ENCODE measurements at regions not wholly inside any gene's neighbourhood (a gene's known extent, or its start where the extent isn't known, plus 50 kb on each side); places are given as distances from the start of the nearest gene placed in this dataset.

DNA sequence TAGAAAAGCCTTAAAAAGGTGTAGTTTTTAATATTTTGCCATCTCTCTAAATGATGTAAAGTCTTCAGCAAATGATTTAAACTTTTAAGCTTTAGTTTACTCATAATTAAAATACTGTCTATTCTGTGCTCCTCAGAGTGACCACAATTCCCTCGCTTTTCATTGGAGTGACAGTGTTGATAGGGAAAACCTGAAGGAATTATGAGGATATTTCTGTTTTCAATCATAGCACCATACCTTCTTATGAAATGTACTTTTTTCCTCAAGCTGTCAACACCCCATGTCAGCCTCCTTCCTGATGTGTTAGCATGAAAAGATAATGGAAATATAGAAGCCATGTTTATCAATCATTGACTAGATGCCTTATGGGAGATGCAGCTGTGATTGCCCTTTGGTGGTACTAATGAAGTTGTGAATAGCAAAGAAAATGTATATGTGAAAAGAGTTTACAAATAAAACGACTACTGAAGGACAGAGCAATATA lies 145.4 kb upstream of the EYS start:
- H3K36me3 ChIP-seq: no peaks in the 10 kb centered on the region
- no peak overlapping the region for H3K27ac ChIP-seq
- no peak overlapping the region for H3K4me3 ChIP-seq
- H3K4me1 ChIP-seq: no peaks in the 10 kb centered on the region
- DNase-seq (ENCODE audit: low spot score): no peak
- H3K9me3 ChIP-seq: no peaks in the 10 kb centered on the region
- H3K27me3 ChIP-seq: no peaks in the 10 kb centered on the region
- TF ChIP-seq, protein P1, sequence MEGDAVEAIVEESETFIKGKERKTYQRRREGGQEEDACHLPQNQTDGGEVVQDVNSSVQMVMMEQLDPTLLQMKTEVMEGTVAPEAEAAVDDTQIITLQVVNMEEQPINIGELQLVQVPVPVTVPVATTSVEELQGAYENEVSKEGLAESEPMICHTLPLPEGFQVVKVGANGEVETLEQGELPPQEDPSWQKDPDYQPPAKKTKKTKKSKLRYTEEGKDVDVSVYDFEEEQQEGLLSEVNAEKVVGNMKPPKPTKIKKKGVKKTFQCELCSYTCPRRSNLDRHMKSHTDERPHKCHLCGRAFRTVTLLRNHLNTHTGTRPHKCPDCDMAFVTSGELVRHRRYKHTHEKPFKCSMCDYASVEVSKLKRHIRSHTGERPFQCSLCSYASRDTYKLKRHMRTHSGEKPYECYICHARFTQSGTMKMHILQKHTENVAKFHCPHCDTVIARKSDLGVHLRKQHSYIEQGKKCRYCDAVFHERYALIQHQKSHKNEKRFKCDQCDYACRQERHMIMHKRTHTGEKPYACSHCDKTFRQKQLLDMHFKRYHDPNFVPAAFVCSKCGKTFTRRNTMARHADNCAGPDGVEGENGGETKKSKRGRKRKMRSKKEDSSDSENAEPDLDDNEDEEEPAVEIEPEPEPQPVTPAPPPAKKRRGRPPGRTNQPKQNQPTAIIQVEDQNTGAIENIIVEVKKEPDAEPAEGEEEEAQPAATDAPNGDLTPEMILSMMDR (IDR thresholded peaks at IDR 0.05): no peak

DNA sequence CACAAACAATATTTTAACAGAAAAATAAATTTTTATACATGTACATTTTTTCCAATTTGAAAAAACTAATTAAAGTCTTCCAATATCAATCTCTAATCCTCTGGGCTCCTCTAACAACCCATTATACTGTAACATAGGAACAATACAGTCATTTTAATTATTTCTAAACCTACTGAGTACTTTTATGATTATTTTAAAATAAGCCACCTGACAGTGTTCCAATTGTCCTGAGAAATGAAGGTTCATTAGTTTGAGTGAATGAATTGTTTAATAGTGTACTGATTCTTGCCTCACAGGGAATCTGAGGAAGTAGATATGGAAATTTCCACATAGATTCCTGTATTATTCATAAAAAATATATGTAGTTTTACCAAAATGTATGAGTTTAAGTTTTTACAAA lies 123.1 kb upstream of the EYS start:
- TF ChIP-seq, protein P1 (IDR thresholded peaks at IDR 0.05): no peak
- Histone ChIP-seq H3K36me3 (no peaks in the 10 kb centered on the region), H3K27me3 (no peaks in the 10 kb centered on the region), H3K27ac (no peak overlapping the region), H3K4me1 (no peaks in the 10 kb centered on the region), H3K4me3 (no peak overlapping the region), H3K9me3 (no peaks in the 10 kb centered on the region)
- no peak for DNase-seq (ENCODE audit: low spot score)

DNA sequence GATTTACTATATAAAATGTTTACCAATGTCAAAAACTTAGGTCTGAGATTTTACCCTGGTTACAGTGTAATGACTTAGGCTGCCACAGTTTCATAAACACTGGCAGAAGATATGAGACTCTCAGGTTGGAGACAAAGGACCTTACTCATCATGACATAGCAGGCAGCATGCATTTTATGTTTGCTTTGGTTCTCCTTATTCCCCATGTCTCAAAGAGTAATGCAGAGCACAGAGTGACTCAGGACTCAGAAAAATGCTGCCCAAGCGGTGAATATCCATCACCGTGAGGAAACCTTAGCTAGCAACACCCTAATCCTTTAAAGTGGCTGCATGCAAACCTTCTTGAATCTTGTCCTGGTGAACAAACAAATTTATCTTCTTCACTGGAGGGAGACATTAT lies 112.1 kb upstream of the EYS start:
- H3K4me3 ChIP-seq: no peak overlapping the region
- DNase-seq (ENCODE audit: low spot score): no peak
- no peaks in the 10 kb centered on the region for H3K9me3 ChIP-seq
- H3K27me3 ChIP-seq: no peaks in the 10 kb centered on the region
- H3K4me1 ChIP-seq: no peaks in the 10 kb centered on the region
- H3K36me3 ChIP-seq: no peaks in the 10 kb centered on the region
- no peak overlapping the region for H3K27ac ChIP-seq
- TF ChIP-seq, protein P1 (IDR thresholded peaks at IDR 0.05): no peak

DNA sequence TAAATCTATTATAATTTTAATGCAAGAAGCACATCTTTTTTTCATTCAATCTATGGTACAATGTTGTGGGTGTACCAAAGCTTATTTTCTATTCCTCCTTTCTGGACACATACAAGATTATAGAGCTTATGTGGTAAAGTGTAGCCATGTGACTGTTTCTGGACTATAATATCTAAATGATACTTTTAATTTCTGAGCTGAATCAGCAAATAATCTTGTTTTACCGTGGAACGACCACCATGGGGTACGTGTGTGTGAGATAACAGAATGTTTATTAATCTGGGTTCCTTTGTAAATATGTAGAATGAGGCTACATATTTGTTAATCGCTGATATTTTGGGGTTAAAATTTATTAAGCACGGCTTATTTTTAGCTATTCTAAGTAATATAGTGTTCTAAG lies 111.5 kb upstream of the EYS start:
- Histone ChIP-seq H3K27ac (no peak overlapping the region), H3K27me3 (no peaks in the 10 kb centered on the region), H3K4me3 (no peak overlapping the region), H3K4me1 (no peaks in the 10 kb centered on the region), H3K36me3 (no peaks in the 10 kb centered on the region), H3K9me3 (no peaks in the 10 kb centered on the region)
- TF ChIP-seq, protein P1 (IDR thresholded peaks at IDR 0.05): no peak
- DNase-seq (ENCODE audit: low spot score): no peak

DNA sequence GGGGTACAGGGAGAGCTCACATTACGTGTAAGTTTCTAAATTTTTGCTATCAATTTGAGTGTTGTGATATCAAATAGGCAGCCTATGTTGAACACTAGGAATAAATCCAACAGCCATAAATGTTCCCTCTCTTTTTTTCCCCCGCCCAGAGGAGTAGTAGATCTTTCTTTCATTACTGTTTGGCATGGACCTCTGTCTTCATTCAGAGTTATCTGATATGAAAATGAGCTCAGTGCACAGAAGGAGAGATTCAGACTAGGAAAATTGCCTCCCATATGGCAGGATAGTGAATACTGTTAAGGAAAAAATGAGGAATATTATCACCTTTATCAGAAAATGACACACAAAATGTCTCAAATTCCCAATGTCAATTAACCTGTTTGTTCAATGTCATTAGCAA lies 110.0 kb upstream of the EYS start:
- Histone ChIP-seq H3K27ac (no peak overlapping the region), H3K4me3 (no peak overlapping the region), H3K27me3 (no peaks in the 10 kb centered on the region), H3K9me3 (no peaks in the 10 kb centered on the region), H3K4me1 (no peaks in the 10 kb centered on the region), H3K36me3 (no peaks in the 10 kb centered on the region)
- DNase-seq (ENCODE audit: low spot score): no peak
- TF ChIP-seq, protein P1 (IDR thresholded peaks at IDR 0.05): no peak

DNA sequence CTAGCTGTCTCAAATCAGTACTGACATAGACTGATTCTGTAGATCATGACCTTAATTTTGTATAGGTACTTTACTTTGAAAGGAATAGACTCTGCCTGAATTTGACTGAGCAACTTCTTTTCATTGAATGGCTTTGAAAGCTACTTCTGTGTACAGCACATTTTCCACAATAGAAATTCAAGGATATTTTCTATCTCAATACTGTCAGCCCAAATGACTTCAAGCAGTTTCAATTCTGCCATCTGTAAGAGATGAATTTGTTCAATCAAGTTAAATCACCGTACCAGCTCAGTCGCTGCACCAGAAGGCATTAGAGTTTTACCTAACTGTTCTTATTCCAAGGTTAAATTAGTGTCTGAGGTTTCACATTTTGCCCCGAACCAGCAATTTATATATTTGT lies 107.0 kb upstream of the EYS start:
- Histone ChIP-seq H3K4me3 (no peak overlapping the region), H3K27me3 (no peaks in the 10 kb centered on the region), H3K36me3 (no peaks in the 10 kb centered on the region), H3K4me1 (no peaks in the 10 kb centered on the region), H3K9me3 (no peaks in the 10 kb centered on the region), H3K27ac (no peak overlapping the region)
- DNase-seq (ENCODE audit: low spot score): no peak
- TF ChIP-seq, protein P1 (IDR thresholded peaks at IDR 0.05): no peak

Data from right atrium auricular region (tissue), 2 donors.